H9 (cell line): ENCODE measurements at regions not wholly inside any gene's neighbourhood (a gene's known extent, or its start where the extent isn't known, plus 50 kb on each side); places are given as distances from the start of the nearest gene placed in this dataset.

Experiments
- DNase-seq: peaks from one replicate; pipeline ENCODE4 v3.0.0-alpha.2; 2017
- H2AFZ ChIP-seq: one replicate; pipeline ENCODE4 v1.6.1; 2013; ENCODE audit warnings: mild to moderate bottlenecking, low read length, control low read depth, moderate library complexity
- H2AK5ac ChIP-seq: 2 replicates; pipeline ENCODE4 v1.6.1; 2013; ENCODE audit warnings: low read length, control low read depth, mixed read lengths; ENCODE audit not compliant: insufficient read length
- H2BK120ac ChIP-seq: one replicate; pipeline ENCODE4 v1.6.1; 2013; ENCODE audit warnings: low read depth, mild to moderate bottlenecking, low read length, control low read depth, inconsistent platforms; ENCODE audit not compliant: poor library complexity, severe bottlenecking
- H2BK12ac ChIP-seq: 2 replicates; pipeline ENCODE4 v1.6.1; 2013; ENCODE audit warnings: low read length, control low read depth, mixed read lengths, low read depth; ENCODE audit not compliant: insufficient read length
- H2BK15ac ChIP-seq: 2 replicates; pipeline ENCODE4 v1.6.1; 2013; ENCODE audit warnings: low read depth, low read length, control low read depth
- H2BK20ac ChIP-seq: one replicate; pipeline ENCODE4 v1.6.1; 2013; ENCODE audit warnings: low read depth, mild to moderate bottlenecking, low read length, control low read depth, inconsistent platforms; ENCODE audit not compliant: poor library complexity, severe bottlenecking
- H2BK5ac ChIP-seq: 2 replicates; pipeline ENCODE4 v1.6.1; 2013; ENCODE audit warnings: low read length, control low read depth, mixed read lengths; ENCODE audit not compliant: insufficient read length
- H3K14ac ChIP-seq: 2 replicates; pipeline ENCODE4 v1.6.1; 2013; ENCODE audit warnings: low read length, control low read depth; ENCODE audit not compliant: insufficient read depth
- H3K18ac ChIP-seq: 2 replicates; pipeline ENCODE4 v1.6.1; 2013; ENCODE audit warnings: low read depth, mild to moderate bottlenecking, mixed read lengths, low read length, control low read depth; ENCODE audit not compliant: insufficient read length
- H3K23ac ChIP-seq: 2 replicates; pipeline ENCODE4 v1.6.1; 2013; ENCODE audit warnings: low read length, control low read depth, mixed read lengths, low read depth; ENCODE audit not compliant: insufficient read length
- H3K23me2 ChIP-seq: 2 replicates; pipeline ENCODE4 v1.6.1; 2013; ENCODE audit warnings: low read depth, mild to moderate bottlenecking, mixed read lengths, low read length, control low read depth; ENCODE audit not compliant: insufficient read length, poor library complexity, severe bottlenecking
- H3K27ac ChIP-seq: 2 replicates; pipeline ENCODE4 v1.5.1; 2013; ENCODE audit warnings: low read length, control low read depth, mixed read lengths, low read depth; ENCODE audit not compliant: insufficient read length
- H3K27me3 ChIP-seq: 2 replicates; pipeline ENCODE4 v1.6.1; 2013; ENCODE audit warnings: low read length, control low read depth, inconsistent platforms; ENCODE audit not compliant: insufficient read depth
- H3K4ac ChIP-seq: 2 replicates; pipeline ENCODE4 v1.6.1; 2013; ENCODE audit warnings: low read depth, mild to moderate bottlenecking, control low read depth, inconsistent platforms, low read length, moderate library complexity
- H3K4me1 ChIP-seq: 2 replicates; pipeline ENCODE4 v1.6.1; 2013; ENCODE audit warnings: low read length, control low read depth, inconsistent platforms; ENCODE audit not compliant: insufficient read depth
- H3K4me2 ChIP-seq: 2 replicates; pipeline ENCODE4 v1.6.1; 2013; ENCODE audit warnings: low read length, control low read depth, mixed read lengths; ENCODE audit not compliant: insufficient read length, insufficient read depth
- H3K56ac ChIP-seq: 2 replicates; pipeline ENCODE4 v1.6.1; 2013; ENCODE audit warnings: low read depth, mild to moderate bottlenecking, mixed read lengths, low read length, control low read depth; ENCODE audit not compliant: insufficient read length
- H3K79me1 ChIP-seq: 2 replicates; pipeline ENCODE4 v1.6.1; 2013; ENCODE audit warnings: low read depth, mild to moderate bottlenecking, moderate library complexity, low read length, control low read depth, inconsistent platforms; ENCODE audit not compliant: insufficient read depth, poor library complexity, severe bottlenecking
- H3K79me2 ChIP-seq: 2 replicates; pipeline ENCODE4 v1.6.1; 2013; ENCODE audit warnings: low read length, control low read depth, inconsistent platforms; ENCODE audit not compliant: insufficient read depth
- H3K9ac ChIP-seq: 2 replicates; pipeline ENCODE4 v1.6.1; 2013; ENCODE audit warnings: low read length, control low read depth, mixed read lengths; ENCODE audit not compliant: insufficient read length; ENCODE audit errors: extremely low read depth
- H3K9me3 ChIP-seq: one replicate; pipeline ENCODE4 v1.6.1; 2013; ENCODE audit warnings: low read depth, low read length, inconsistent platforms; ENCODE audit not compliant: control insufficient read depth
- H3T11ph ChIP-seq: one replicate; pipeline ENCODE4 v1.6.1; 2013; ENCODE audit warnings: mild to moderate bottlenecking, low read length, control low read depth, inconsistent platforms
- H4K20me1 ChIP-seq: one replicate; pipeline ENCODE4 v1.6.1; 2013; ENCODE audit not compliant: control insufficient read depth, insufficient read length, insufficient read depth
- H4K5ac ChIP-seq: 2 replicates; pipeline ENCODE4 v1.6.1; 2013; ENCODE audit warnings: low read depth, mild to moderate bottlenecking, mixed read lengths, low read length, control low read depth; ENCODE audit not compliant: insufficient read length
- H4K8ac ChIP-seq: replicated peaks from 2 replicates; pipeline ENCODE4 v1.6.1; 2013; ENCODE audit warnings: low read length, control low read depth, mixed read lengths, low read depth; ENCODE audit not compliant: insufficient read length
- H4K91ac ChIP-seq: 2 replicates; pipeline ENCODE4 v1.6.1; 2013; ENCODE audit warnings: low read depth, mild to moderate bottlenecking, moderate library complexity, mixed read lengths, low read length, control low read depth; ENCODE audit not compliant: insufficient read length
- H3K27ac Mint-ChIP-seq, 3 experiments: 2 replicates in 2 of 3; 3 replicates in 1 of 3; pipeline ENCODE4 v1.8.0; 2020 to 2021; ENCODE audit warnings: mixed read lengths in 3 of 3, mild to moderate bottlenecking in 1 of 3, moderate library complexity in 1 of 3
- H3K27me3 Mint-ChIP-seq: 2 replicates; pipeline ENCODE4 v1.8.0; 2021; ENCODE audit warnings: low read depth, mild to moderate bottlenecking, moderate library complexity, mixed read lengths
- H3K36me3 Mint-ChIP-seq, 3 experiments: 2 replicates in 2 of 3; 3 replicates in 1 of 3; pipeline ENCODE4 v1.8.0; 2020 to 2021; ENCODE audit warnings: low read depth in 3 of 3, mixed read lengths in 3 of 3; ENCODE audit not compliant: insufficient read depth in 1 of 3
- H3K4me1 Mint-ChIP-seq, 2 experiments: 2 replicates each; pipeline ENCODE4 v1.8.0; 2020; ENCODE audit warnings: mixed read lengths in 2 of 2
- H3K4me3 Mint-ChIP-seq, 2 experiments: 2 replicates in 1 of 2; 3 replicates in 1 of 2; pipeline ENCODE4 v1.8.0; 2020 to 2021; ENCODE audit warnings: mild to moderate bottlenecking in 2 of 2, mixed read lengths in 2 of 2, moderate library complexity in 1 of 2
- H3K9me3 Mint-ChIP-seq, 2 experiments: 2 replicates in 1 of 2; 3 replicates in 1 of 2; pipeline ENCODE4 v1.8.0; 2020; ENCODE audit warnings: mild to moderate bottlenecking in 2 of 2, mixed read lengths in 2 of 2, moderate library complexity in 1 of 2
- CTCF ChIP-seq: fragments of 200-600 bp; sonication (generic); conservative IDR thresholded peaks from 3 replicates; pipeline ENCODE4 v1.8.0; 2021; ENCODE audit warnings: antibody characterized with exemption, mild to moderate bottlenecking
- WGBS: extraction: QIAGEN DNeasy Blood & Tissue Kit; methylation state at CpG from one replicate; pipeline ENCODE4 v1.1.7; 2013; ENCODE audit warnings: missing lambda C conversion rate, low lambda C conversion rate, mixed read lengths; ENCODE audit not compliant: insufficient read length; ENCODE audit errors: extremely low coverage; 5-methylcytosine and 5-hydroxymethylcytosine counted together

DNA sequence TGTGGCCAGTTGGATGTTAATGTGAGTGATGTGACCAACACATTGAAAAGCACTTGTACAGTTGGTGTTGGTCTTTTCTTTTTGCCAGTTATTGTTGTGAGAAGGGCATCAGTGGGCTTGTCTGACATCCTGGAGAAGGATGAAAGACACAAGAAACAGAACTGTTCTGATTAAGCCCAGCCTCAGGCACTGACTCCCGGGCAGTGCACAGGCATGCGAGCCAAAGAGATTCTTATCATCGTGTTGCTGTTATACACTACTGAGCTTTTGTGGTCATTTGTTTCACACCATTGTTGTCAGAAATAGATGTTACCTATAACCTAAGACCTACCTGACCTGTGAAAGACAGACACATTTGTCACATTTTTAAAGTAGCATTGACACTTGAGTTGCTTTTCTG is 236.8 kb upstream of the CA10 start:
- Mint-ChIP-seq H3K36me3 (no peaks in the 10 kb centered on the region), H3K27me3 (no peaks in the 10 kb centered on the region), H3K27ac (no peak overlapping the region), H3K9me3 (peaks cover 0 to 5% of the 10 kb centered on the region in 2 experiments; a peak in 3 of 5 replicates), H3K4me3 (no peak overlapping the region), H3K4me1 (0 out of 4 replicates have a peak, but pooled peaks cover 0 to 3% of the 10 kb centered on the region in 2 experiments)
- H4K20me1 ChIP-seq = no peaks in the 10 kb centered on the region
- H2AFZ ChIP-seq = no peak overlapping the region
- no peak overlapping the region for H3K14ac ChIP-seq
- H2BK15ac ChIP-seq = no peak overlapping the region
- no peaks in the 10 kb centered on the region for H3K27me3 ChIP-seq
- no peaks in the 10 kb centered on the region for H3K79me1 ChIP-seq
- no peaks in the 10 kb centered on the region for H3K79me2 ChIP-seq
- H3K4me2 ChIP-seq = no peak overlapping the region
- H3K18ac ChIP-seq = no peak overlapping the region
- no peak overlapping the region for H2BK120ac ChIP-seq
- H4K8ac ChIP-seq = no peak overlapping the region
- WGBS = no CpG with 5 or more reads among the region's 3 CpGs
- H3K9ac ChIP-seq = no peak overlapping the region
- H2BK5ac ChIP-seq = no peak overlapping the region
- H3K23ac ChIP-seq = no peak overlapping the region
- H3K9me3 ChIP-seq = no peaks in the 10 kb centered on the region
- H4K91ac ChIP-seq = no peak overlapping the region
- no peaks in the 10 kb centered on the region for H3K4me1 ChIP-seq
- no peak overlapping the region for H2BK20ac ChIP-seq
- TF ChIP-seq CTCF = no peak
- no peak overlapping the region for H2BK12ac ChIP-seq
- H3K4ac ChIP-seq = no peak overlapping the region
- H3T11ph ChIP-seq = no peak overlapping the region
- no peaks in the 10 kb centered on the region for H3K23me2 ChIP-seq
- H3K56ac ChIP-seq = no peak overlapping the region
- H4K5ac ChIP-seq = no peak overlapping the region
- DNase-seq = no peak
- no peak overlapping the region for H2AK5ac ChIP-seq
- H3K27ac ChIP-seq = no peak overlapping the region
